ENCODE measurements at regions not wholly inside any gene's neighbourhood (a gene's known extent, or its start where the extent isn't known, plus 50 kb on each side); places are given as distances from the start of the nearest gene placed in this dataset.

DNA sequence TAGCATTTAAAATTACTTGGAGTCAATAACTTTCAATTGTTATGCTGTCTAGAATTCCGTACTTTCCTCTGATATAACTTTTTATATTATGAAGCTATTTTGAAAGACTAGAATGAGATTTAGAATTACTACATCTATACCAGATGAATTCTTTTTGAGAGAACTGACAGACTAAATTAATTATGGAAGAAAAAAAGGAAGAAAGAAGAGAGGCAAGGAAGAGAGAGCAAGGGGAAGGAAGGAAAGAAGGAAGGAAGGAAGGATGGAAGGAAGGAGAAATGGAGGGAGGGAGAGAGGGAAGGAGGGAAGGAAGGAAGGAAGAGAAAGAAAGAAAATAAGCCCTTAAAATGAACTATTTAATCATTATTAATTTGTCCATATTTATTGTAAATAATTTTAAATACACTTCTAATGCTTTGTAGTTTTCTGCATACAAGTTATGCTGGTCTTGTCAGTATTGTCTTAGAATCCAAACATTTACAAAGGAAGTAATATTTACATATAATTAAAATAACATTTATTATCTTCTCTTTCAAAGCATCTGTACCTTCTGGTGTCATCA is 280.4 kb upstream of the HSF2 start:
- POLR2A ChIA-PET (ENCODE audit: low non-redundant PET), result no interaction called here
- CTCF ChIA-PET, result no interaction called here
- no peak overlapping the region for H3K27ac ChIP-seq
- TF ChIP-seq, protein P1, sequence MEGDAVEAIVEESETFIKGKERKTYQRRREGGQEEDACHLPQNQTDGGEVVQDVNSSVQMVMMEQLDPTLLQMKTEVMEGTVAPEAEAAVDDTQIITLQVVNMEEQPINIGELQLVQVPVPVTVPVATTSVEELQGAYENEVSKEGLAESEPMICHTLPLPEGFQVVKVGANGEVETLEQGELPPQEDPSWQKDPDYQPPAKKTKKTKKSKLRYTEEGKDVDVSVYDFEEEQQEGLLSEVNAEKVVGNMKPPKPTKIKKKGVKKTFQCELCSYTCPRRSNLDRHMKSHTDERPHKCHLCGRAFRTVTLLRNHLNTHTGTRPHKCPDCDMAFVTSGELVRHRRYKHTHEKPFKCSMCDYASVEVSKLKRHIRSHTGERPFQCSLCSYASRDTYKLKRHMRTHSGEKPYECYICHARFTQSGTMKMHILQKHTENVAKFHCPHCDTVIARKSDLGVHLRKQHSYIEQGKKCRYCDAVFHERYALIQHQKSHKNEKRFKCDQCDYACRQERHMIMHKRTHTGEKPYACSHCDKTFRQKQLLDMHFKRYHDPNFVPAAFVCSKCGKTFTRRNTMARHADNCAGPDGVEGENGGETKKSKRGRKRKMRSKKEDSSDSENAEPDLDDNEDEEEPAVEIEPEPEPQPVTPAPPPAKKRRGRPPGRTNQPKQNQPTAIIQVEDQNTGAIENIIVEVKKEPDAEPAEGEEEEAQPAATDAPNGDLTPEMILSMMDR (conservative IDR thresholded peaks at IDR 0.05; ENCODE audit: low read depth), result no peak
- no peak for DNase-seq (ENCODE audit: low spot score)

DNA sequence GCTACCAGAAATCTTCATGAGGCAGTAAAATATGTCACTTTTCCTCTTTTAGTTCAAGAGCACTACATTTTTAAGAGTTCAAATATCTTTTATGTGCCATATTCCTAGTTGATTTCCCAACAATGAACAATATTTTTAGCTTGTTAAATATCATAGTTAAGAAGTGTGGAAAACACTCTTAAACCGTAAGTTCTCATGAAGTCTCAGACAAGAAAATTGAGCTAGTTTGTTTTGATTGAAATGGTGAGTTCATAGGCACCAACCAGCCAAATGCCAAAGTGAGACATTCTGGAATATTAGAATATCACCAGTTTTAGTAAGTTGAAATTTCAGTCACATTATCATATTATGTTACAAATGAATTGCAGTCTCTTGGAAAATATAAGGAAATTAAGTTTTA is 277.2 kb upstream of the HSF2 start:
- no peak for DNase-seq (ENCODE audit: low spot score)
- H3K27ac ChIP-seq, result no peak overlapping the region
- ChIA-PET POLR2A (ENCODE audit: low non-redundant PET) (no interaction called here), CTCF (no interaction called here)
- TF ChIP-seq, protein P1 (conservative IDR thresholded peaks at IDR 0.05; ENCODE audit: low read depth), result no peak

DNA sequence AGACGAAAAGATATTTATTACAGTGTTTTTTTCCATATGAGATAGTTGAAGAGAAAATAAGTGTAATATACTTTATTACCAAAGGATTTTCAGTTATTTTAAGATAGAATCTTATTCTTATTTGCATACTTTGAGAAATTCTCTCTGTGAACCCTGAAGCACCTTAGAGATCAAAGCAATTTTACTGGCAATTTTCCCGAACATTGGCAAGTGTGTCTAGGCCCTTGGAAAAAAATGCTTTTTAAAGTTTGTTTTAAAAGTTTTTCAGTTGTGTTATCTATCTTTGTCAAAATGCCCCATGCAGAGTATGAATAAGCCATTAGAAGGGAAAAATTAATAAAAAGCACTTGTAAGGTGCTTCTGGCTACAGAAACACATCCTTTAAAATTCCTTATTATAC is 276.8 kb upstream of the HSF2 start:
- CTCF ChIA-PET, result no interaction called here
- TF ChIP-seq, protein P1 (conservative IDR thresholded peaks at IDR 0.05; ENCODE audit: low read depth), result no peak
- POLR2A ChIA-PET (ENCODE audit: low non-redundant PET), result no interaction called here
- DNase-seq (ENCODE audit: low spot score), result no peak
- H3K27ac ChIP-seq, result no peak overlapping the region

DNA sequence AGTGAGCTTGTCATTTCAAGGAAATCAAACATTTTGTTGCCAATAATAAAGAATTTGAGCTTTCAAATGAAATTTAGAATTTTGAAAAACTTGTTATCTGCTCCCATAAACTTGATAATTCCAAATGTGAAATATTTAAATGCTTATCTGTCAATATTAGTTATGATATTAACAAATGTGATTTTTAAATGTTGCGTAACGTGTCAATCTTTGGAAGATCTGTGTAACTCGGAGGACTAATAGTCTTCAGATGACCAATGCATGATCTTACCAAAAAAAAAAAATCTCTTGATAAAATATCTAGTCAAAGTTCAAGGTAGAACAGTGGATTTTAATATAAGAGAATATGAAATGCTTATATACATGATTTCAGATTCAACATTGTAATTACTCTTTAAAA is 274.5 kb upstream of the HSF2 start:
- CTCF ChIA-PET, result interaction anchor here (0.6 kb wide), 1 partner anchor 1625 kb away, joined by 6 read pairs; no protein-coding TSS in a partner anchor
- POLR2A ChIA-PET (ENCODE audit: low non-redundant PET), result no interaction called here
- H3K27ac ChIP-seq, result no peak overlapping the region
- TF ChIP-seq, protein P1 (conservative IDR thresholded peaks at IDR 0.05; ENCODE audit: low read depth), result no peak
- DNase-seq (ENCODE audit: low spot score), result no peak

DNA sequence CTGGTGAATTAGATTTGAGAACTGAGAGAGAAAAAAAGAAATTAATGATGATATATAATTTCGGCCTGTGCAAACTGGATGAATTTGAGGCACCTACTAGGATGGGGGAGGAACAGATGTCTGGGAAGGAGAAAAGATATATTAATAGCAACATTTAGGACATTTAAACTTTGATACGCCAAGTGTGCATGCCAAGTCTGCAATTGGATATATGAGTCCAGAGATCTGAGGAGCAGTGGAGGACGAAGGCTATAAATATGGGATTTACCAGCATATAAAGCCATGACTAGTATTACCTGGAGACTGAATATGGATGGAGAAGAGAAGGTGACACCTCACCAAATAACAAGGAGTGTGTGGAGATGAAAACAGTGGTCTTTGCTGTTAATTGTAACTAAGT is 272.6 kb upstream of the HSF2 start:
- TF ChIP-seq, protein P1 (conservative IDR thresholded peaks at IDR 0.05; ENCODE audit: low read depth), result no peak
- H3K27ac ChIP-seq, result no peak overlapping the region
- ChIA-PET POLR2A (ENCODE audit: low non-redundant PET) (no interaction called here), CTCF (no interaction called here)
- no peak for DNase-seq (ENCODE audit: low spot score)

DNA sequence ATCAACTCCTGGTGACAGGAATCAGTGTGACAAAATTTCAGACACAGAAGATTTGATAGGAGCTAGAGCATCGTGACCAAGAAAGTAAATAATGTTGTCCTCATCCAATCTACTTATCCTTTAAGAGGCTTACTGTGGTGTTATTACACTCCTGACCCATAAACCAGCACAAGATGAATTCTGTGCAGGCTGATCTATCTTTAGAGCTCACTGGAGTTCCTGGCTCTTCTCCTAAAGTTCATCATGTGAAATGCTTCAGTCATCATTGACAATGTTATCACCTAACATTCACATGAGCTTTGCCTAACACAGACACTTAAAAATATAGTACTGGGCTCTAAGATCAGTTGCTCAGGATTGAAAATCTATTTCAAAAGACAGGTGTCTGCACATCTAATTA is 271.0 kb upstream of the HSF2 start:
- TF ChIP-seq, protein P1 (conservative IDR thresholded peaks at IDR 0.05; ENCODE audit: low read depth), result no peak
- ChIA-PET POLR2A (ENCODE audit: low non-redundant PET) (no interaction called here), CTCF (interaction anchor here (0.7 kb wide), 1 partner anchor 728 kb away, joined by 3 read pairs; no protein-coding TSS in a partner anchor)
- no peak overlapping the region for H3K27ac ChIP-seq
- DNase-seq (ENCODE audit: low spot score), result no peak

Data from RWPE1 (cell line).